ENCODE measurements at regions not wholly inside any gene's neighbourhood (a gene's known extent, or its start where the extent isn't known, plus 50 kb on each side); places are given as distances from the start of the nearest gene placed in this dataset.

DNA sequence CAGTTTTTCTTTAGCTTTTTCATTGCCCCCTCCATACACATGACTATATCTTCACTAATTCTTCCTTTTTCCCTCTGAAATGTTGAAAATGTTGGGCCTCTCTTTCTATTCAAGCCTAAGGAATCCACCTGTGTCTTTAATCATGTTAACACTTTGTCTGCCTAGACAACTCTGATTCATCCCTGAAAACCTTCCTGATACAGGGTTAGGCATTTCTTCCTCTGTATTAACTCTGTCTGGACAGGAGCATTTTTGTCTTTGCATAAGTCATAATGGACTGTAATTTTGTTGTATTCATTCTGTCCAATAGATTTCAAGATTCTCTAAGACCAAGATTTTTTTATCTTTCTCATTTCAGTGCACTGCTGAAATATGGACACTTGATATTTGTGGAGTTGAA is 297.3 kb downstream of the IKZF2 start:
- H3K27me3 ChIP-seq: no peaks in the 10 kb centered on the region
- no peak overlapping the region for H3K4me3 ChIP-seq (ENCODE audit: low read depth, low read length)
- H3K36me3 ChIP-seq: no peaks in the 10 kb centered on the region
- DNase-seq: no peak
- H3K9me3 ChIP-seq: no peaks in the 10 kb centered on the region
- TF ChIP-seq, protein P1, sequence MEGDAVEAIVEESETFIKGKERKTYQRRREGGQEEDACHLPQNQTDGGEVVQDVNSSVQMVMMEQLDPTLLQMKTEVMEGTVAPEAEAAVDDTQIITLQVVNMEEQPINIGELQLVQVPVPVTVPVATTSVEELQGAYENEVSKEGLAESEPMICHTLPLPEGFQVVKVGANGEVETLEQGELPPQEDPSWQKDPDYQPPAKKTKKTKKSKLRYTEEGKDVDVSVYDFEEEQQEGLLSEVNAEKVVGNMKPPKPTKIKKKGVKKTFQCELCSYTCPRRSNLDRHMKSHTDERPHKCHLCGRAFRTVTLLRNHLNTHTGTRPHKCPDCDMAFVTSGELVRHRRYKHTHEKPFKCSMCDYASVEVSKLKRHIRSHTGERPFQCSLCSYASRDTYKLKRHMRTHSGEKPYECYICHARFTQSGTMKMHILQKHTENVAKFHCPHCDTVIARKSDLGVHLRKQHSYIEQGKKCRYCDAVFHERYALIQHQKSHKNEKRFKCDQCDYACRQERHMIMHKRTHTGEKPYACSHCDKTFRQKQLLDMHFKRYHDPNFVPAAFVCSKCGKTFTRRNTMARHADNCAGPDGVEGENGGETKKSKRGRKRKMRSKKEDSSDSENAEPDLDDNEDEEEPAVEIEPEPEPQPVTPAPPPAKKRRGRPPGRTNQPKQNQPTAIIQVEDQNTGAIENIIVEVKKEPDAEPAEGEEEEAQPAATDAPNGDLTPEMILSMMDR (IDR thresholded peaks at IDR 0.05; ENCODE audit: low read depth, low read length): no peak
- no peaks in the 10 kb centered on the region for H3K4me1 ChIP-seq

DNA sequence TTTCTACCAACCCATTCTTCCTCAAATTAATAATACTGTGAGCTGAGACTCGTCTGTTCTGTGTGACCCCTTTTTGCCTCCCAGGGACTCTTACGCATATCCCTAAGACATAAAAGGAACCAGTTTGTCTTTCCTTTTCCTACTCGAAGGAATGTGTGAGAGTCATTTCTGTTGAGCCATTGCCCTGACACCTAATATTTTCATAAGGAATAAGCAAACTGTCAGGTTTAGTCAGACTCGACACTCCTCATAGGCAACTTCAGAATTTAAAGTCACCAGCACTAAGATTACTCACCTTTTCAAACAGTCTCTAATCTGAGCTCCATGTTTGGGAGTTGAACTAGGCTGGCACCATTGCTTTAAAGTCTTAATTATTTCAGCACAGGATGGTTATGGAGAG is 305.5 kb downstream of the IKZF2 start:
- H3K4me3 ChIP-seq (ENCODE audit: low read depth, low read length): no peak overlapping the region
- H3K27me3 ChIP-seq: no peaks in the 10 kb centered on the region
- H3K9me3 ChIP-seq: no peaks in the 10 kb centered on the region
- no peaks in the 10 kb centered on the region for H3K4me1 ChIP-seq
- H3K36me3 ChIP-seq: no peaks in the 10 kb centered on the region
- TF ChIP-seq, protein P1 (IDR thresholded peaks at IDR 0.05; ENCODE audit: low read depth, low read length): no peak
- no peak for DNase-seq

DNA sequence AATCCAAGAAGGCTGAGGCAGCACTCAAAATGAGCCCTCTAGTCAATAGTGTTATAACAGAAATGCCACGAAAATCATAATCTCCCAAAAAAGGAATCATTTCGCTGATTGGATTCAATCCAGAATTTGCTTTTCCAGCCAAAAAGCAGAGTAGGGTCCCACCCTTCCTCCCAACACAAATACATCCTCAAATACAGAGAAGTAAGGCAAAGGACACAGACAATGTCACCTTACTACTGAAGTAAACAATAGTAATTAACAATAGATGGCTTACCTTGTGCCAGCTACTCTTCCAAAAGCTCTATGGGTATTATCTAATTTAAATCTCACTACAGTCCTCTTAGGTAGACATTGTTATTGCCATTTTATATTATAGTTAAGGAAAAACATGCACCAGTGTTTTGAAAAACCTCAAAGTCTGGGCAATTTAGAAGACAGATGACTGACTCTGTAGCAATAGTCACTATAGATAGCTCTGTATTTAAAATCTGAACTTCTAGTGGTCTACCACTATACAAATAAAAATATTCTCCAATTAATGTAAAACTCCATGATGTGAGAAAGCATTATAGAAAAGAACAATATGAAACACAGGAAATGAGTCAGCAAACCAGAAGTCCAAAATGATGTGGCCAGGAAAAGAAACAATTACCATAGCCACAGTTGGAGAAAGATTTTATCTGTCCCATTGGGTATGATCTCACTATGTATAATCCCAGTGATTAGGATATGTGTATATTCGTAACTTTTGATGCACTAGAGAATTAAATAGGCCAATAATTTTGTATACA is 305.0 kb upstream of the ERBB4 start:
- no peaks in the 10 kb centered on the region for H3K27me3 ChIP-seq
- H3K4me1 ChIP-seq: no peaks in the 10 kb centered on the region
- H3K4me3 ChIP-seq (ENCODE audit: low read depth, low read length): no peak overlapping the region
- TF ChIP-seq, protein P1 (IDR thresholded peaks at IDR 0.05; ENCODE audit: low read depth, low read length): no peak
- no peaks in the 10 kb centered on the region for H3K9me3 ChIP-seq
- DNase-seq: no peak
- H3K36me3 ChIP-seq: no peaks in the 10 kb centered on the region

DNA sequence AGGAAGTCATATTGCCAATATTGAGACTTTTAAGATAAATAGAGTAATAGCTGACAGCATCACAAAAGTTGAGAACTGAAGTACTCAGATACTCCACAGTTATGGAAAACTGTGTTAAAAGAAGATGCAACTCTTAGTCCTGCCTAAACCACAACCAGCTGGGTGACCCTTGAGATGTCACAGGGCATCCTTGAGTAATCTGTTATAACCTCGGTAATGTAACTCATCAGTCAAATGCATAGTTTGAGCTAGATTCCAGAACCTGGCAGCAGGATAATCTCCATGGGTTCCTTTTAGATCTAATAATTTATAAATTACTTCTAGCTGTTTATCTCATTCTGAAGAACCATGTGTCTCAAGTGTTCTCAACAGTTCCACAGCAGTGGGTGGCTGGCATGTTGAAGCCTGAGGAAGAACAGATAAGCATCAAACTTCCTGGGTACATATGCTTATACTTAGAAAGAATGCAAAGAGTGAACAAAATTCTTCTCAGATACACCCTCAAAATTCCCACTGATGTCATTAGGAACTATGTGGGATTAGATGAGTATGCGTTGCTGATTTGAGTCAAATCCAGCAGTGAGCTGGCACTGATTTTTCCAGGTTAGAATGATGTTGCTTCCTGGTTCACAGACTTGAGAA is 304.1 kb upstream of the ERBB4 start:
- Histone ChIP-seq H3K27me3 (no peaks in the 10 kb centered on the region), H3K4me1 (no peaks in the 10 kb centered on the region), H3K36me3 (no peaks in the 10 kb centered on the region), H3K4me3 (ENCODE audit: low read depth, low read length) (no peak overlapping the region), H3K9me3 (no peaks in the 10 kb centered on the region)
- DNase-seq: no peak
- TF ChIP-seq, protein P1 (IDR thresholded peaks at IDR 0.05; ENCODE audit: low read depth, low read length): no peak

DNA sequence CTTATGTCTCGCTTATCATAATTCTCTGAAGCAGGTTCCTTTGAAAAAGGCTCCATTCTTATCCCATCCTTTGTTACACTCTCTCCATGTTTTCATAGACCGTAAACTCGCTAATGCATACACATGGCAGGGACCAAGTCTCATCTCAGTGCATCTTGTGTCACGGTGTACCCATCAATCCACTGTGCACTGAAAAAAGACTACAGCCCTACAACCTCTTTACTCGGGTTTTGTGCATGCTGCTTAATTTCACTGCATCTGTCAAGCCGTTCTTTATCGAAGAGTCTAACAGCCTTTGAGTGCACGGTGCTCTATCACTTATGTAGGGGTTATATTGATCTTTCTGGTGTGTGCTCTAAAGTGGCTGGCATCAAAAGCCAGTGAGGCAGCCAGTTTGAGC is 302.9 kb upstream of the ERBB4 start:
- TF ChIP-seq, protein P1 (IDR thresholded peaks at IDR 0.05; ENCODE audit: low read depth, low read length): no peak
- H3K27me3 ChIP-seq: no peaks in the 10 kb centered on the region
- no peak for DNase-seq
- no peaks in the 10 kb centered on the region for H3K9me3 ChIP-seq
- H3K36me3 ChIP-seq: no peaks in the 10 kb centered on the region
- H3K4me3 ChIP-seq (ENCODE audit: low read depth, low read length): no peak overlapping the region
- H3K4me1 ChIP-seq: no peaks in the 10 kb centered on the region

Measured in BE2C (cell line).